NT2/D1 (cell line): ENCODE measurements at regions not wholly inside any gene's neighbourhood (a gene's known extent, or its start where the extent isn't known, plus 50 kb on each side); places are given as distances from the start of the nearest gene placed in this dataset.

Experiments
- SUZ12 ChIP-seq: IDR thresholded peaks from 2 replicates; pipeline ENCODE4 v1.6.1; 2011; ENCODE audit not compliant: insufficient read length, insufficient read depth; ENCODE audit errors: extremely low read depth
- ZNF274 ChIP-seq: IDR thresholded peaks from 2 replicates; pipeline ENCODE4 v1.6.1; 2011; ENCODE audit warnings: mild to moderate bottlenecking, low read depth, low read length

DNA sequence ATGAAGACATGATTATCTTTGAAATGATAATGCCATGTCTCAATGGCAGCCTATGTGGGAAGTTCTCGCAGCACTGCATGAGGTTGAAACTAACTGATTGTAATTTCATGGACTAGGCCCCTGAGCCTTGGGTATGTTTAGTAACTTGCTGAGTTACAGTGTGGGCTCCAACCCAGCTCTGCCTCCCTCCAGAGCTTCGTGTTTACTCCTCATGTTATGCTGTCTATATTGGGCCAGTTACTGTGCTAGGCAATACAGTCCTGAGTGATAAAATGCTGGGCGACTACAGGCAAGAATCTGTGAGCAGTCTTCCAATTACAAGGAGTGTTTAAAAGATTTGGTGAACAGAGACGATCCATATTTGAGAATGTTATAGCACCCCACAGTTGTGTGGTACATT lies 530.1 kb upstream of the CDH2 start:
- no peak for TF ChIP-seq ZNF274
- TF ChIP-seq SUZ12 = no peak
